GM21447 (cell line): ENCODE measurements at regions not wholly inside any gene's neighbourhood (a gene's known extent, or its start where the extent isn't known, plus 50 kb on each side); places are given as distances from the start of the nearest gene placed in this dataset.
"Not testable (repeated sequence)": the region's sequence is repeated elsewhere in the genome, so short reads cannot be mapped to it uniquely, and the experiment has no call there.

ENCODE experiments used
- ATAC-seq: cut with Tn5 transposase; IDR thresholded peaks from one replicate; pipeline ENCODE4 v1.9.1; 2021; ENCODE audit not compliant: unreplicated experiment

DNA sequence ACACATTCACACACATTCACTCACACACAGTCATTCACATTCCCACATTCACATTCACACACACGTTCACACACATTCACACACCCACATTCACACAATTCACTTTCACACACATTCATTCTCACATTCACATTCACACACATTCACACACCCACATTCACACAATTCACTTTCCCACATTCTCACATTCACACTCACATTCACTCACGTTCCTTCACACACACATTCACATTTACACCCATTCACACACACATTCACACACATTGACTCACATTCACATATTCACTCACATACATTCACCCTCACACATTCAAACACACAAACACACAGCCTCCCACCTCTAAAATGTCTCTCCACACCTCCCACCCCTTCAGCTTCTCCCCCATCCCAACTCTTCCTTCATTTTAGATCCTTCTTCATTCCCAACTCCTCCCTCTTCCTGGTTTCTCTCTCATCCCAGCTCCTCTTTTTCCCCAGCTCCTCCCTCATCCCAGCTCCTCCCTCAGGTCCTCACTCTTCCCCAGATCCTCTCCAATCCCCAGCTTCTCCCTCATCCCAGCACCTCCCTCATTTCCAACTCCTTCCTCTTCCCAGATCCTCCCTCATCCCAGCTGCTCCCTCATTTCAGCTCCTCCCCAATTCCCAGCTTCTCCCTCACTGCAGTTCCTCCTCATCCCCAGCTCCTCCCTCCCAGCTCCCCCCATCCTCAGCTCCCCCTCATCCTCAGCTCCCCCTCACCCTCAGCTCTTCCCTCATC lies 111.0 kb downstream of the FAM53A start:
- no peak for ATAC-seq

DNA sequence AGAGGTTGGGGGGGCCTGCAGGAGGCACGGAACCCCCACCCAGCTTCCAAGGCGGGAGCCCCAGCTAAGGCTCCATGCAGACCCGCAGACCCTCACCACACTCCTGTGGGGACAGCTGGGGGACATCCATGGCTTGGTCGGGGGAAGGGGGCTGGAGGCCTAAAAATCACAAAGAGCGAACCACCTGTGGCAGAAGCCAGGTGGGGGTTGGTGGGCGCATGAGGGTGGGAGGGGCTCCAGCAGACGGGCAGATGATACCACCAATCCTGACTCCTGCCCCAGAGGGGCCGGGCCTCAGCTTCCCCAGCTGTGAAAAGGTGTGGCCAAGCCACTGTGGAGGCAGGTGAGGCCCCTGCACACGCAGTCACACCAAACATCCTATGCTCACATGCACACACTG lies 111.6 kb downstream of the FAM53A start:
- ATAC-seq: no peak

DNA sequence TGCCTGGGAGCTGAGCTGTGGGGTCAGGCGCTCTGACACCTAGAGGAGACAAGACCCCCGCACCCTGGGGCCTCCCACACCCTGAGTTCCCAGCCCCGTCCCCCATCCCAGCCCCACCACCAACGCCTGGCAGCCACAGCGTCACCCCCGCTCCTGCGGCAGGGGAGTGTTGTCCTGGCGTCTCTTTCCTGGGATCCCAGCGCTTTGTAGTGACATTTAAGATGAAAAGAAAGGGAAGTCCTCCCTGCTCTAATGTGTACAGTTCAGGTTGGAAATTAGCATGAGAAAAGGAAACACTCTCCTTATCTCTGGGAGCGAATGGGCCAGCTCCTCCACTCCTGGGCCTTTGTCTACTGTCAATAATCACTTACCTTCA lies 112.1 kb downstream of the FAM53A start:
- no peak for ATAC-seq

DNA sequence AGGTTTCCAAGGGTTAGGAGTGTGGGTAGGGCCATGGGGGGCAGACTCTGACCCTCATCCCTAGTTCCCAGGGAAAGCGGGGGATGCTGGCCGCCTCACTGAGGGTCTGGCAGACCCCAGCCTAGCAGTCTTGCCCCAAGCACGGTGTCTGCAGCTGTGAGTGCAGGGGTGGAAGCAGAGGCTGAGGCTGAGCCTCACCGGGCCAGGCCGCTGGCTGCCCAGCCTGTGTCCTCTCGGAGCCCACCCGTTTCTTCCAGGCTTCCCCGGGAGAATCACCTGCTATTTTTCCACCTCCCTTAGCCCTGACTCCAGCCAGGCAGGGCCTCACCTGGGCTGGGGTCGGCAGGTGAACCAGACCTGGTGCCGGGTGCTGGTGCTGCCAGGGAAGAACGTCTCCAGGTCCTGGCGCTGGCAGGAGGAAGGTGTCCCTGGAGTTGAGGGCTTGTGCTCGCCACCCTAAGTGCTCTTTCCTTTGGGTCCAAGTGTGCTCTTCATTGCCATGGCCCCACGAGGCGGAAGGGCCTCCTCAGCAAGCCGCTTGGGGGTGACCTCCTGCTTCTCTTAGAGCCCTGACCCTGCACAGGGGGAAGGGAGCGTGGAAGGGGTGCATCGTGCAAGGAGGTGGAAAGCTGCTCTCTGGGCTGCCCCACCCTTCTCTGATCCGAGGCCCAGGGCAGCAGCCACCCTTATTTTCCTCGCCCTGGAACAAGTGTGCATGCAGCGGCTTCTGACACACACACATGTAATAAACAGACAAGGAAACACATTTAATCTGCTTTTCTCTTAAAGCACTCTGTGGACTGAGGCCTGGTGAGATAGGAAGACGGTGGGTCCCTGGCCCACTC lies 112.7 kb downstream of the FAM53A start:
- no peak for ATAC-seq

DNA sequence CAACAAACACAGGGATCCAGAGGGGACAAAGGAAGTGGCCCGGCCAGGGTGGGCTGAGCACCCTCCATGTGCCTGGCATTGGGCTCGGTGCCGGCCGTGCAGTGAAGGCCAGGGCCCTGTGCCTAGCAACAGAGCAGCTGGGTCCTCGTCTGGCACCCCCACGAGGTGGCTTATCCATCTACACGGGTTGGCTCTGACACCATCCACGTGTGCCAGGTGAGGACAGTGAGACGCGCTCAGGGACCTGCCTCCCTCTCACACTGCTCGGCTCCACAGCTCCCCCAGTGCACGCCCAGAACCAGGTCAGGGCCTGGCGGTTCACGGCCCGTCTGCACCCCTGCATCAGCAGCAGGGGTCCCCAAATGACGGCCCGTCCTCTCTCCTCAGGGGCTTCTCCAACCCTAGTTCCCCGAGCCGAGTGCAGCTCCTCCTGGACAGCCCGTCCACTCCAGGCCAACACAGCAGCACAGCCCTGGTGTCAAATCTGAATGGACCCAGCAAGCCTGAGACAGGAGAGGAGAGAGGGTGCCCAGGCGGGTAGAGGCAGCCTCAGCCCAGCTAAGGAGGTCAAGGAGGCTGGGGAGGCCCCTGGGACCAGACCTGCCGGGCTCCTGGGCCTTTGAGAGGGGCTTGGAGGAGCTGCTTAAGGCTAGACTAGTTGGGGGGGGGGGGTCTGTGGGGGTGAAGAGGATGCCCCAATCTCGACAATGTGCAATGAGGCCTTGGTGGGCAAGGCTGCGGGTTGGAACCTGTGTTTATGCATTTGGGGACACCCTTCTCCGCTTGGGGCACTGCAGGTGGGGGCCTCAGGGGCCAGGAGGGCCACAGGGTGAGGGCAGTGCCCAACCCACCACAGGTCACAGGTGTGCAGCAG lies 113.6 kb downstream of the FAM53A start:
- no peak for ATAC-seq

DNA sequence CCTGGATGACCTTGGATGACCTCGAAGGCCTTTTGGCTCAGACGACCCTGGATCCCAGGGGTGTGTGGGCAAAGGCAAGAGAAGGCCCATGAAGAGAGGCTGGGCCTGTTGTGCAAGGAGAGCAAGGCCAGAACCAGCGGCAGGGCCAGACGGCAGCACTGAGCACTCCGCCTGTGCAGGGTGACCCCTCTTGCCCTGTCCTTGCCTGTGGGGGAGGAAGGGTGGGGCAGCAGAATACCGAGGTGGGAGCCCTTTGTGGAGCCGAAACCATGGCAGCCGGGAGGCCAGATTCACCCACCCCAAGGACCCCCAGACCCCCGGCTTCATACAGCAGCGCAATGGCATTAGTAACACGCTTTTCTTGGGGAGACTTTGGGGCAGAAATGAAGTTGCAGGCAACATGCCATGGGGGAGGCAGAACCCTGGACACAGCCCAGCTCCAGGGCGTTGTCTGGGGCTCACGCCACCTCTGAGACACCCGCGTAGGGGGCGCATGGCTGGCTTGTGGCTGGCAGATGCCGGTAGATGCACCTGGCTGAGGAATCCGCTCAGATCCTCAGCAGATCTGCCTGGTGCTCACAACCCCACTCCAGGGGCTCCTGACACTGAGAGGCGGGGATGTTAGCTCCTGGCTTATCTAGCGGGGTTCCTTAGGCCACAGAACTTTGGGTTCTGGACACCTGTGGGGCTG lies 114.5 kb downstream of the FAM53A start:
- no peak for ATAC-seq

DNA sequence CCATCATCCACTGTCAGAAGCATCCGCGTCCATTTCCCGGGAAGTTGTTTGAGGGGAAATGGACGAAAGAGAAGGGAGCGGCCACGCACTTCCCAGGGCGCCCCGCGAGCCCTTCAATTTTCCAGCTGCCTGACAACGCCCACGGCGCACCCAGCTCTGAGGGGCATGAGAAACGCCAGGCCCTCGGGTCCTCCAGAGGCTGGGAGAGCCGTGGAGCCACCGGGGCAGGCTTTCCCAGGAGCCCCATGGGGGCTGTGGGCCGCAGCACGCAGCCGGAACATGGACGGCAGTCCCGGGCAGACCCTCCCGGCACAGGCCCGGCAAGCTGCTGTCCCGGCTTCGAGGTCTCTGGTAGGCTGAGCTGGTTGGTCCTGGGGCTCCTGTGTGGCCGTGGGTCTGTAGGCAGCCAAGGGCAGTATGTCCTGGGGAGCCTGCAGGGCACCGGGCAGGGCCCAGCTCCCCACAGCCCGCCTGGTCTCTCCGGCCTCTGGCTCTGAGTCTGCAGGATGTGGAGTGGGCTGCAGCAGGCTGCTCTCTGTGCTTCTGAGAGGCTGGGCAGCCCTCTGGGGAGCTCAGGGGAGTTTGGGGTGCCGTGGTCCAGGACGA lies 115.2 kb downstream of the FAM53A start:
- no peak for ATAC-seq

DNA sequence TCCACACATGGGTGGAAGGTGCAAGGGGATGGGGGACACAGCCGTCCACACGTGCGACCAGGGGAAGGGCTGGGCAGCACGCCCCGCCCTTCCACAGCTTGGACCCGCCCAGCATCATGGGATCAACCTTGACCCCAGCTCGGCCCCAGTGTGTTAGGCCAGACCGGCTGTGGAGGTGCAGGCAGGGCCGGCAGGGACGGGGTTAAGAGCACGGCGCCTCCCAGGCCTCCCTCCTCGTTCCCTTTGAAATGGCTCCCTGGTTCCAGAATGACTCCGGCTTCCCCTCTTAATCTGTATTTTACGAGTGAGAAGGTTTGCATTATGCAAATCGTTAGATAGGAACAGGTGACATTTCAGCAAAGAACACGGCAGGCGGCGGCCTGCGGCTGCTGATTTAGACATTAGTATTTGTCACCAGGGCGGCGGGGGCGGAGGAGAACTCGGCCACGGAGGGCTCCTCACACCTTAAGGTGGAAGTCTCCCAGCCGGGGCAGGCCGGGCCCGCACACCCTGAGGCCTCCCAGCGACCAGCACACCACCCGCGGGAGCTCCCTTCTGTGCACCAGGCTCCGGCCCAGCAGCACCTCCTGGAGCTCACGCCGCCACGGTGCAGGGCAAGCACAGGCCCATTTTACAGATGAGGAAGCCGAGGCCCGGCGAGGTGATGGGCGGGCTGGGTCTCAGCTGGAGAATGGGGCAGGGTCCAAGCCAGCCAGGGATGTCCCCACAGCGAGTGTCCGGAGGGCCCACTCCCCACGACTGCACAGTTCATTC lies 116.1 kb downstream of the FAM53A start:
- no peak for ATAC-seq

DNA sequence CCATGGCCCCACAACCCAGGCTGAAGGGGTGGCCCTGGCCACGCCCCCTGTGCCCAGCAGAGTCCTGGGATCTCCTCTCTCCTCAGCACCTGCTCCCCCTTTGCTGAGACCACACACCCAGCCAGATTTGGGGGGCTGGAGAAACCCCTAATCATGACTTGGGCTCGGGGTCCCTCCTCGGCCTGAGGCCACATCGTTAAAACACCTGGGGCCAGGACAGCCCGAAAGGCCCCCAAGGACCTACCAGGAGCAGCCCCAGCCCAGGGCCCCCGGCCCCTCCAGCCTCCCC lies 116.7 kb downstream of the FAM53A start:
- ATAC-seq: no peak

DNA sequence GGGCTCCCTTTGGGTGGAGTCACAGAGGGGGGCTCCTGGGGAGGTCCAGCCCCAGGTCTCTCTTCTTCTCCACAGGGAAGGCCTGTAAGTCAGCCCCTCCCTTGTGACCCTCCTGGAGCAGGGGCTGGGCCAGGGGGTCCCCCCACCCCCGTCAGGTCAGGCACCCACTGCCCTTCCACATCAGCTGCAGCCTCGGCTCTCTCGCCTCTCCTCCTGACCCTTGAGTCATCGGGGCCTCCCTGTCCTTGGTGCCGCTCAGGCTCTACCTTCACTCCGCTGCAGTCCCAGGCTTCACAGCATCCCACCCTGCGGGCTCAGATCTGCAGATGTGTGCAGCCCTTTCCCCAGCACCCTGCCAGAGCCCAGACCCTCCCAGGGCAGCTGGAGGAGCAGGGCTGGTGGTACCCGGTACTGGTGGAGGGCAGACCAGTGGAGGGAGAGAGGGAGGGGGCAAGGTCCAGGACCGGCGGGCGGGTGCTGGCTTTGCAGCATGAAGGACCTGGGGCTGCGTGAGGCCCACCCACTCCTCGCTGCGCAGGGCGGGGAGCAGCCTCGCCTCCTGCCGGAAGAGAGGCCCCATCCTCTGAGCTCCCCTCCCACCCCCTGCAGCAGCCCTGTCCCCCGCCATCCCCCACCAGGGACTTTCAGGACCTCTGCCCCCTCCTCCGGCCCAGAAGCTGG lies 117.1 kb downstream of the FAM53A start:
- no peak for ATAC-seq

DNA sequence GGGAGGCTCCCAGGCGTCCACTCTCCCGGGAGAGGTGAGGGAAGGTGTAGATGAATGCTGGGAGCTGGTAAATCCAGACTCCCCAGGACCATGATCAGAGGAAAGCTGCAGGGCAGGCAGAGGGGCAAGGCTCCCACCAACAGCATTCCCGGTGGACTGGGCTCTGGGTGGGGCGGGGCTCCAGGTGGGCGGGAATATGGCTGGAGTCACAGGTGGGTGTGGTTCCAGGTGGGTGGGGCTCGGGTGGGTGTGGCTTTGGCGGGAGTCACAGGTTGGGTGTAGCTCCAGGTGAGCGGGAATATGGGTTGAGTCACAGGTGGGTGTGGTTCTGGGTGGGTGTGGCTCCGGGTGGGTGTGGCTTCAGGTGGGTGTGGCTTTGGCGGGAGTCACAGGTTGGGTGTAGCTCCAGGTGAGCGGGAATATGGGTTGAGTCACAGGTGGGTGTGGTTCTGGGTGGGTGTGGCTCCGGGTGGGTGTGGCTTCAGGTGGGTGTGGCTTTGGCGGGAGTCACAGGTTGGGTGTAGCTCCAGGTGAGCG lies 117.7 kb downstream of the FAM53A start:
- ATAC-seq: not testable (repeated sequence)

DNA sequence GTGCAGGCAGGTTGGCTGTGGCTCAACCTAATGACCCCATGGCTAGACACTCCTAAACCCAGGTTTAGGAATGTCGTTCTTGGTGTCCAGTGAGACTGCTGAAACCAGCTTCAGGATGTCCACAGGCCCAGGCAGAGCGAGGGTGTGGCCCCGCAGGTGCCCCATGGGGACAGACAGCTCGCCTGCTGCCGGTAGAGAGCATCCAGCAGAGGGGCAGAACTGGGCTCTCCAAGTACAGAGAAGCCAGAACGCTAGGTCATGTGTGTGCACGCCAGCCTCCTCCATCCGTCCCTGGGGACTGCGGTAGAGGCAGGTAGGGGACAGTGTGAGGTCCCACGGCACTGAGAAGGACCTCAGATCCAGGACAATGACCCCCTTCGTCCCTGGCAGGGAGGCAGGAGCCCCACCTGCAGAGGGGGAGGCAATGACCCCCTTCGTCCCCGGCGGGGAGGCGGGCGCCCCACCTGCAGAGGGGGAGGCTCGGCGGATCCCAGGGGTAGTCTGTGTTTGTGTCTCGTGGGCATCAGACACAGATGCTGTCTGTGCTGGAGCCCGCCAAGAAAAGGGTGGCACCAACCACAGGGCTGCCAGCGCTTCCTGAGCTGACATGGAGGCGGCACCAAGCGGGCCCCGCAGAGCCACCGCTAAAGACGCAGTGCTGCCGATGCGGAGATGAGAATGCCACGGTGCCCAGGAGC lies 118.4 kb downstream of the FAM53A start:
- no peak for ATAC-seq

DNA sequence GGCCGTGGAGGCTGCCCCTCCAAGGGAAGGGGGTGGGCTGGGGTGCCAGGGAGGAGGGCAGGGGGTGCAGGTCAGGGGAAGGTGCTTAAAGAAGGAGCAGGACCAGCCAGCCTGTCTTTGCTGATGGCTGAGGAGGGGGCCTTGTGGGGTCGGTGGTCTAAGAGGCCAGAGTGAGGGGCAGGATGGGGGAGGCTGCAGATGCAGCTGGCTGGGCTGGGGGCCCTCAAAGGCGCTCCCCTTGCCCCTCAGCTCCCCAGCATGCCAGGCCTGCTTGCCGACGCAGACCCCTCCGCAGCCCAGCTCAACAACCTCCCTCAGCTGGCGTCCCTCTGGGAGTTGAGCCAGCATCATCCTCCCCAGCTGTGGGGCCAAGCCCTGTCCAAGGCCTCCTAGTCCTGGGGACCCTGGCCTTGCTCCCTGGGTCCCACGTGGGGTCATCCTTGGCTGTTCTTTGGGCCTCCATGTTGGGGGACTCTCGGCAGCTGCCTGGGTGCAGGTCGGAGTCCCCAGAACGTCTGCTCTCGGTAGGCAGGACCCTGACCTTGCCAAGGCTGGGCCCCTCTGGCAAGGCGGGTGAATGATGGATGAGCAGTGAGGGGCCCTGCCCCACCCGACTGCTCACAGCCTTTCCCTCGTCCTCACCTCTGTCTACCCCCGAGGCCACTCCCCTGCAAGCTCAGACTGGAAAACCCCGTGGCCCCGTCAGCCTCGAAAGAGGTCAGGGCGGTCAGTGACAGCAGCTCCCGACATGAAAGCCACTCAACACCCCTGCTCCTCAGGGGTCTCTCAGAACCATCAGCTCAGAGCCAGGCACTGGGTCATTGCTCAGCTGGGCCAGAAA lies 119.4 kb downstream of the FAM53A start:
- ATAC-seq: no peak

DNA sequence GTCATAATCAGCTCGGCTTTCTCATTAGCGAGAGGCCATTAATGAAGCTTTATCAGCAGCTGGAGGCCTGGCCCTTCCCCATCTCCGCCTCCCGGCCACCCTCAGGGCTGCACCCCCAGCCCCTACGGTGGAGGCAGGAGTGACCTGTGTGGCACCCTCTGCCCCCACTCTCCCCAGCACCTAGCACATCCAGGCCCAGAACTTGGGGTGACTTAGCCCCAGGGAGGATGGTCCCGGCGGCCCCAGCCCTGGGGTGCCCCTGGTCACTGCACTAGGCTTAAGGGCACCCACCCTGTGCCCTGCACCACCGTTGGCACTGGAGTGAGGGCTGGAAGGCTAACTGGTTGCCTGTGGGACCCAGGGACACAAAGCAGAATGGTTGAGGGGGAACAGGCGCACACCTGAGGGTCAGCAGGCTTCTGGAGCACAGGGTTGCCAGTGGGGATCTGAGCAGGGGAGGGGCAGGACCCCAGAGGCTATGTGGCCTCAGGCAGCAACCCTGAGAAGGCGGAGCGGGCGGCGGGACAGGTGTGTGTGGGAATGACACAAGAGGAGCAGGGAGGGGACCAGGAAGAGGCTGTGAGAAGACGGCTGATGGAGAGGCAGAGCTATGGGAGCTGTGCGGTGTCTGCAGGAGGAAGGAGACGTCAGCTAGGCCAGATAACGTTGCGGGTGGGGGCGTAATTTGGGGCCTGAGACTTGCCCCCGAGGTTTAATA lies 120.2 kb downstream of the FAM53A start:
- no peak for ATAC-seq

DNA sequence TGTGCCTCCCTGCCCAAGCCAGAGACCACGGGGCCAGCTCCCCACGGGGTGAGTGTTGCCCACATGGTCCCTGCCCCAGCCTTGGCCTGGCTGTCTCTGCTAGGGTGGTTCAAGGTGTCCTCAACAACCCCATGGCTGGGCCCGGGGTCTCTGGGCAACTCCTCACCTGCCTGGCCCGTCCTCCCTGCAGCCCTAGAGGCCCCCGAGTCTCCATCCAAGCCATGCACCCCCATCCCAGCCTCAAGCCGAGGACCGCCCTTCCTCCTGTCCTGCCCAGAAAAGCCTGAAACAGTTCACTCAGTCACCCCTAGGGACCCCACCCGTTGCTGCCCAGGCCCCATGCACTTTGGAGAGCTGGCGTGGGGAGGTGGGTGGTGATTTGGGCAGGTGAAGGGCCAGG lies 120.9 kb downstream of the FAM53A start:
- ATAC-seq: no peak

DNA sequence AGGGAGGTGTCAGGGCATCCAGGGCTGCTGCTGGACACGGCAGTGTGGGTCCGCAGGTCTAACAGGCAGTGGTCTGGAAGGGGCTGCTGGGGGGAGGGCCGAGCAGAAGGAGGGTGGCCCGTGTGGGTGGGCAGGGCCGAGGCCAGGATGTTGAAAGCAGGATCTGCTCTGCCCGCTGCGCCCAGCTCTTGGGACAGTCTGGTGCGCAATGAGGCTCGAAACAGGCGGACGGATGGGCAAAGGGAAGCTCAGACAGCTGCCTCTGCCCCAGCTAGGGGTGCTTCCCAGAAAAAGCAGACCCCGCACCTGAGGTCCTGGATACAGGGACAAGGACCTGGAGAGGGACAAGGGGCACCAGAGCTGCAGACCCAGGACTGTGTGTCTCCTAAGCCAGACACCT lies 121.3 kb downstream of the FAM53A start:
- ATAC-seq: no peak

DNA sequence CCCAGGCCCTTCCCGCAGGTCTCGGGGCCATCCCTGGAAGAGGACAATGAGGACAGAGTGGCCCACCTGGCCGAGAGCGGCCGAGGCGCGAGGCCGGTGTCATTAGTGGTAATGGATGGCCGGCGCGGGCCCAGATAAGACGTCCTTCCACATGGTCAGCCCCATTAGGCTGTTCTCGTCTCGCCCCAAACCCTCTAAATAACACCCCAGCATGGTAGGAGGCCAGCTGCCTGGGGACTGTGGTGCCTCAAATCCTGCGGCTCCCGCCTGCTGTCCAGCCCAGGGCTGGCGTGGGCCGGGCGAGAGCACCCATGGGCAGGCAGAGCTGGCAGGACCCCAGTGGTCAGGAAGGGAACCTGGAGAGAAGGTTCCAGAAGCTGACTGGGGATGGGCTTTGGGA lies 121.7 kb downstream of the FAM53A start:
- ATAC-seq: no peak
